ENCODE measurements at regions not wholly inside any gene's neighbourhood (a gene's known extent, or its start where the extent isn't known, plus 50 kb on each side); places are given as distances from the start of the nearest gene placed in this dataset.

DNA sequence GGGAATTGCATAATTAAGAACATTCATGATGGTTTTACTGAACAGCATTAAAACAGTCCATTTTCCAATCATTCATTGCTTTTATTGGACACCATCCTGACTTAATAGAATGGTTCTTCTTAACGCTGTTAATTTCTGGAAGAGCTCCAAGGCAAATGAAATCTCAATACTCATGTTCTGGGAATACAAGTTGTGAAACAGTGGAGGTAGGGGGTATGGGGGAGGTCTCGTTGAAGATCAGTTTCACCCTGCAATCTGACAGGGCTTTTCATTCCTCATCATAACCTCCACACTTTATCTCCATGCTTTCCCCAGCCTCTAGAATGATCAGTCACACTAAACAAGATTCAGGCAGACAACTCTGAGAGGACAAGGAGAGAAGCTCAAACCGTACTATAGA lies 113.6 kb downstream of the ETAA1 start:
- TF ChIP-seq, protein P1, sequence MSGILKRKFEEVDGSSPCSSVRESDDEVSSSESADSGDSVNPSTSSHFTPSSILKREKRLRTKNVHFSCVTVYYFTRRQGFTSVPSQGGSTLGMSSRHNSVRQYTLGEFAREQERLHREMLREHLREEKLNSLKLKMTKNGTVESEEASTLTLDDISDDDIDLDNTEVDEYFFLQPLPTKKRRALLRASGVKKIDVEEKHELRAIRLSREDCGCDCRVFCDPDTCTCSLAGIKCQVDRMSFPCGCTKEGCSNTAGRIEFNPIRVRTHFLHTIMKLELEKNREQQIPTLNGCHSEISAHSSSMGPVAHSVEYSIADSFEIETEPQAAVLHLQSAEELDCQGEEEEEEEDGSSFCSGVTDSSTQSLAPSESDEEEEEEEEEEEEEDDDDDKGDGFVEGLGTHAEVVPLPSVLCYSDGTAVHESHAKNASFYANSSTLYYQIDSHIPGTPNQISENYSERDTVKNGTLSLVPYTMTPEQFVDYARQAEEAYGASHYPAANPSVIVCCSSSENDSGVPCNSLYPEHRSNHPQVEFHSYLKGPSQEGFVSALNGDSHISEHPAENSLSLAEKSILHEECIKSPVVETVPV (CRISPR knock-in tag; IDR thresholded peaks at IDR 0.05), result no peak
- no peak for TF ChIP-seq ARNTL (CRISPR knock-in tag; IDR thresholded peaks at IDR 0.05; ENCODE audit: borderline replicate concordance, low read depth)
- TF ChIP-seq, protein P2, sequence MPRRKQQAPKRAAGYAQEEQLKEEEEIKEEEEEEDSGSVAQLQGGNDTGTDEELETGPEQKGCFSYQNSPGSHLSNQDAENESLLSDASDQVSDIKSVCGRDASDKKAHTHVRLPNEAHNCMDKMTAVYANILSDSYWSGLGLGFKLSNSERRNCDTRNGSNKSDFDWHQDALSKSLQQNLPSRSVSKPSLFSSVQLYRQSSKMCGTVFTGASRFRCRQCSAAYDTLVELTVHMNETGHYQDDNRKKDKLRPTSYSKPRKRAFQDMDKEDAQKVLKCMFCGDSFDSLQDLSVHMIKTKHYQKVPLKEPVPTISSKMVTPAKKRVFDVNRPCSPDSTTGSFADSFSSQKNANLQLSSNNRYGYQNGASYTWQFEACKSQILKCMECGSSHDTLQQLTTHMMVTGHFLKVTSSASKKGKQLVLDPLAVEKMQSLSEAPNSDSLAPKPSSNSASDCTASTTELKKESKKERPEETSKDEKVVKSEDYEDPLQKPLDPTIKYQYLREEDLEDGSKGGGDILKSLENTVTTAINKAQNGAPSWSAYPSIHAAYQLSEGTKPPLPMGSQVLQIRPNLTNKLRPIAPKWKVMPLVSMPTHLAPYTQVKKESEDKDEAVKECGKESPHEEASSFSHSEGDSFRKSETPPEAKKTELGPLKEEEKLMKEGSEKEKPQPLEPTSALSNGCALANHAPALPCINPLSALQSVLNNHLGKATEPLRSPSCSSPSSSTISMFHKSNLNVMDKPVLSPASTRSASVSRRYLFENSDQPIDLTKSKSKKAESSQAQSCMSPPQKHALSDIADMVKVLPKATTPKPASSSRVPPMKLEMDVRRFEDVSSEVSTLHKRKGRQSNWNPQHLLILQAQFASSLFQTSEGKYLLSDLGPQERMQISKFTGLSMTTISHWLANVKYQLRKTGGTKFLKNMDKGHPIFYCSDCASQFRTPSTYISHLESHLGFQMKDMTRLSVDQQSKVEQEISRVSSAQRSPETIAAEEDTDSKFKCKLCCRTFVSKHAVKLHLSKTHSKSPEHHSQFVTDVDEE (CRISPR knock-in tag; IDR thresholded peaks at IDR 0.05), result no peak
- no peak for TF ChIP-seq ZFP3 (CRISPR knock-in tag; IDR thresholded peaks at IDR 0.05)
